ENCODE measurements at regions not wholly inside any gene's neighbourhood (a gene's known extent, or its start where the extent isn't known, plus 50 kb on each side); places are given as distances from the start of the nearest gene placed in this dataset.

DNA sequence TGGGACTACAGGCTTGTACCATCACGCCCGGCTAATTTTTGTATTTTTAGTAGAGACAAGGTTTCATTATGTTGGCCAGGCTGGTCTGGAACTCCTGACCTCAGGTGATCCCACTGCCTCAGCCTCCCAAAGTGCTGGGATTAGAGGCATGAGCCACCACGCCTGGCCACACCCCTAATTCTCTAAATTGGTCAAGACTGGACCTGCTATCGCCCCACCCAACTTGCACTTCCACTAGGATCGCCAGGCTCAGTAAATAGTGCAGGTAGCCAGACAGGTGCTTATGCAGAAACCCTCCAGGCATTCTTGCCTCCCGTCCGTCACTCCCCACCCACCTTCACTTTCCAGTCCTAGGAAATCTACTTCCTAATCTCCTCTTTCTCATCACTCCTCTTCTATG lies 481.4 kb upstream of the EEF2KMT start:
- no peak for TF ChIP-seq POLR2AphosphoS5 (IDR thresholded peaks at IDR 0.05; ENCODE audit: borderline replicate concordance, low read depth, low read length)
- TF ChIP-seq EZH2 (IDR thresholded peaks at IDR 0.05) = no peak

All from SK-N-MC (cell line).